22Rv1 (cell line): ENCODE measurements at regions not wholly inside any gene's neighbourhood (a gene's known extent, or its start where the extent isn't known, plus 50 kb on each side); places are given as distances from the start of the nearest gene placed in this dataset.

Experiments
- CTCF ChIP-seq: fragments of 450-650 bp; IDR thresholded peaks from 2 replicates; pipeline ENCODE4 v1.5.1; 2017; ENCODE audit warnings: mild to moderate bottlenecking
- ZFX ChIP-seq: fragments of 450-650 bp; IDR thresholded peaks from 2 replicates; pipeline ENCODE4 v1.6.1; 2017; ENCODE audit warnings: antibody characterized with exemption, borderline replicate concordance

GRCh38 chr13:84038001-84038400, 155.7 kb upstream of the SLITRK1 start:
- TF ChIP-seq CTCF (no peak), ZFX (no peak)
